Right renal cortex interstitium (tissue), 3 donors: ENCODE measurements at regions not wholly inside any gene's neighbourhood (a gene's known extent, or its start where the extent isn't known, plus 50 kb on each side); places are given as distances from the start of the nearest gene placed in this dataset.
"Not testable (repeated sequence)": the region's sequence is repeated elsewhere in the genome, so short reads cannot be mapped to it uniquely, and the experiment has no call there.

Experiments used
- DNase-seq, 3 donors: peaks; one replicate each; pipeline ENCODE4 v3.0.0-alpha.2; 2013; ENCODE audit warnings: low read depth in 3 of 3, low spot score in 2 of 3

DNA sequence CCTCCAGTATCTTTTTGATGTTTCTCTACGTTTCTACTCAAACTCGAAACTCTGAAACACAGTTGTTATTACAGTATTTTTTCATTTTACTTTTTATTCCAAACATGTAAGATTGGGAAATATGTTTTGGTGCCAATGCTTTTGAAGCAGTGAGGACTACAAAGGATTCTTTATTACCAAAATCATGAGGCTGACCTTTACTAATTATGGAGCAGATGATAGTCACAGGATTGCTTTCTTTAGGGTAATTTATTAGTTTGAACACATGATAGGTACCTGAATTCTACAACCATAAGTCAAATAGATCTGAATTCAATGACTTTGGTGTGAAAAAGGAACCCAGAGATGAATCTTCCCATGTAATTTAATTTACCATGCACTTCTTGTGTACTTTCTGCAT is 2015.1 kb upstream of the C9orf72 start:
- DNase-seq: no peak

DNA sequence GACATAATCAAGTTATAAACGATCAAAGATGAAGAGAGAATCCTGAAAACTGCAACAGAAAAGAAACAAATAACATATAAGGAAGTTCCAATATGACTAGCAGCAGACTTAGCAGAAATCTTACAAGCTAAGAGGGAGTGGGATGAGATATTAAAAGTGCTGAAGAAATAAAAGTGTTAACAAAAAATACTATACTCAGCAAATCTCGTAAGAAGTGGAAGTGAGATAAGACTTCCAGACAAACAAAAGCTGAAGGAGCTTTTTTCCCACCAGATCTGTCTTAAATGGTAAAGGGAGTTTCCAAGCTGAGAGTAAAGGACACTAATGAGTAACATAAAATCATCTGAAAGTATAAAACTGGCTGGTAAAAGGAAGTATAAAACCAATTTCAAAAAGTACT is 2036.0 kb upstream of the C9orf72 start:
- DNase-seq: no peak

DNA sequence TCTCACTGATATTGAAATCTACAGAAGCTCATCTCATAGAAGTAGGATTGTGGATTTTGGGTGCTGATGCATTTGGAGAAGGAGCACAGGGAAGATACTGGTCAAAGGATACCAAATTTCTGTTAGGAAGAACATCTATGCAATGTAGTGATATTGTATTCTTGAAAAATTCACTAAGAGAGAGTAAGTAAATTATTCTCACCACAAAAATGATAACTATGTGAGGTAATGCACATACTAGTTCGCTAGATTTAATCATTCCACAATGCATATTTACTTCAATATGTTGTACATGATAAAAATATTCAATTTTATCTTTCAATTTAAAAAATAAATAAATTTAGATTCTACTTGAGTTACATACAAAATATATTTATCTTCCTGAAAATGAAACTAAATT is 2040.5 kb upstream of the C9orf72 start:
- no peak for DNase-seq

DNA sequence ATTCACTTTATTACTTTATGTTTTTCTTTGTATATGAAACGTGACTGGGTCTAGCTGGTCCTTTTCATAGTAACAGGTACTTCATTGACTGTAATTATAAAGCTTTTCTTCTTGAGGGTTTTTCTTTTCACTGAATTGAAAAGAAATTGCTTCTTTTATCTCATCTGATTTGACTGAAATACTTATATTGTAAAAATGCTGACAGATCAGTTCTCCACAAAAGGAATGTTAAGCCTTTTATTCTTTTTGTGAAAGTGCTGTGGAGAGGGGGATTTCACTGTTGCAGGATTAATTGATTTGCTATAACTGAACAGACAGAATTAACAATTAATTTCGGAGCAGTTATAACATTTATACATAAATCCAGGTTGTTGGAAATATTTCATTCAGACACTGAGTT is 2043.6 kb upstream of the C9orf72 start:
- no peak for DNase-seq

DNA sequence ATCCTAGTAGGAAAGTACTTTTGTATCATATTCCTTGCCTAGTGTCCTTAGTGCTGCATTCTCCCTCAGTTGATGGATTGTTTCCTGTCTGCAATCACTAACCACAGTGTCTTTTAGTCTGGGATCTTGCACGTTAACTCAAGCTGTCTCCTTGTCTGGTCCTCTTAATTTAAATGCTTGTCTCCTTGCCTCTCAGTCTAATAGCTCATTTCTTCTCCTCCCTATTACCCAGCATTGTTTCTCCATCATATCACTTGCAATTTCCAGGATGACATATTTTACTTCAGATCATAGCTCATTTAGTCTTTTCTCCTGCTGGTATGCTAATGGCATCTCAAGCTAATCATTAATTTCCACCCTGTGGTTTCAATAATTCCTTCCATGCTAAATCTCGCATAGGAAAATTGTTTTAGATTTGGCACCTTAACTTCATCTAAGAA is 2052.0 kb upstream of the C9orf72 start:
- DNase-seq: no peak

DNA sequence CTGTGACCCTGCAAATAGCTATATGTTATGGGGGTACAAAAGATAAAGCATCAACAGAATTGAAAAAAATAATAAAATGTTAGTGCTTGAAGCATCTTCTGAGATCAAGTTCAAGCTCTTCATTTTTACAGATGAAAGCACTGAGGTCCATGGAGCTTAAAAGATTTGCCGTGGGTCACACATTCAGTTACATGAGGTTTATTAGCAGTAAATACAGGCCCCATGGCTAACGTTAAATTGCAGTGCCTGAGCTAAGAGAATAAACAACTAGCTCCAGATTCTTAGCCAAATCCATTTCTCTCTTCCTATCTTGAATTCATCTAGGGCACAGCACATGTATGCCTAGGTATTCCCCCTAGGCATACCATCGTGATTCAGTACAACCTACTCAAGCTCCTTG is 2052.7 kb upstream of the C9orf72 start:
- no peak for DNase-seq

DNA sequence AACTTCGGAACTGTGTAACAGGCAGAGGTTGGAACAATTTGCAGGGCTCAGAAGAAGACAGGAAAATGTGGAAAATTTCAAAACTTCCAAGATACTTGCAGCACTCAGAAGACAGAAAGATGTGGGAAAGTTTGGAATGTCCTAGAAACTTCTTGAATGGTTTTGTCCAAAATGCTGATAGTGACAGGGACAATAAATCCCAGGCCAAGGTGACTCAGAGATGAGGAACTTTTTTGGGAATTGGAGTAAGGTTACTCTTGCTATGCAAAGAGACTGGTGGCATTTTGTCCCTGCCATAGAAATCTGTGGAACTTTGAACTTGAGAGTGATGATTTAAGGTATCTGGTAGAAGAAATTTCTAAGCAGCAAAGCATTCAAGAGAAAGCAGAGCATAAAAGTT is 2055.6 kb upstream of the C9orf72 start:
- DNase-seq: not testable (repeated sequence)

DNA sequence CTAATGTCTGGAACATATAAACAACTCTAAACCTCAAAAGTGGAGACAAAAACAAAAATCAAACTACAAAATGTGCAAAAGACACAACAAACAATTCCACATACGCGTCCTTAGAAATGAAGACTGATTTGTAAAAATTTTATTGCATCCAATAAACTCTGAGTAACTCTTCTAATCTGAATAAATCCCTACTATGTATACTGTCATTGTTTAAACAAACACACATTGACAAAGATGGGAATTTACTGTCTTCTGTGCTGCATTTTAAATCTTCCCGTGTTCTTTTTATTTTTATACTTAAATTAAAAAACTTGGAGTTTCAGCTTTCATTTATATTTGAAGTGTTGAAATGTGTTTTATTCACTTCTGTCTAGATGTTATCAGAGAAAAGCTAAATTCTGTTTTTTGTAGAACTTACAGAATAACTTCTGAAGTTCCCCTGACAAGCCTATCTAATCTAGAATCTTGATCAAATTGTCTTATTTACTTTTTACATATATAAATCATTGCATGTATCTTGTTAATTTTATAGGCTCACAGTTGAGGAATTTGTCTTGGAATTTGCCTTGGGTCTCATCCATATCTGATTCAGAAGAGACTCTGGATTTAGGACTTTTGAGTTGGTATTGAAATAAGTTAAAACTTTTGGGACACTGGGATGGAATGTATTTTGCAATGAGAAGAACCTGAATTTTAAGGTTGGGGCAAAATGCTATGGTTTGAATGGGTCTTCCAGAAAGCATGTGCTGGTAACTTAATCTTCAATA is 2064.4 kb upstream of the C9orf72 start:
- no peak for DNase-seq

DNA sequence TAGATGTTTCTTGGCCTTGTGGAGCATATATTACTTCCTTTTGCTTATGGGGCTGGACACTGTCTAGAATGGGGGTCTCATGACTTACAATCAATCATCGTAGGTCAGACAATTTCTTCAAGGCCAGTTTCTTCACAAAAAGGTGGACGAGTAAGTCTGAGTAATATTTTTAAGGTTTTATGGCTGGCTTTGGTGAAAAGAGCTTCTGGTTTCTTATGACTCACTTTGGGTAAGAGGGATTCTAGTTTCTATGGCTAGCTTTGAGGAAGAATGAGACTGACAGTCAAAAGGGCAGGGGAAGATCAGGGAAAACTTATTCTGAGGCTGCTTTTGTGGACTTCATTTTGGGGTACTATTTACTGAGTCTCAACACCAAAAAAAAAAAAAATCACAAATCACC is 2067.2 kb upstream of the C9orf72 start:
- DNase-seq: no peak

DNA sequence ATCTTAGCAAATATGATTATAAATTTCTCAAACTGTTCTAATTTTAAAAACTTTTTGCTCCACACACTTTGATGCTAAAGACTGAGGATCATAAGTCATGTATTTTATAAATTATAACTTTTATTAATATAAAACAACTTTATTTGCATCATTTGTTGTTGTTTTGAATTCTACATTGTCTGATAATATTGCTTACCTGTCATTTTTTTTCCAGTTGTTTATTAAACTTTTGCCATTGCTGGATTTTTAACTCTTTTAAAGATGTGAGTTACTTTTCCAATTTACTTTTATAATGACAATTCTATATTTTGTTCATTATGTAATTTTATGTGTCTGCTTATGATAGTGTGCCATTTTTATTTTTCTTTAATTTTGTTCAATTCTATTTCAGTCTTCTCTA is 2071.2 kb upstream of the C9orf72 start:
- DNase-seq: no peak

DNA sequence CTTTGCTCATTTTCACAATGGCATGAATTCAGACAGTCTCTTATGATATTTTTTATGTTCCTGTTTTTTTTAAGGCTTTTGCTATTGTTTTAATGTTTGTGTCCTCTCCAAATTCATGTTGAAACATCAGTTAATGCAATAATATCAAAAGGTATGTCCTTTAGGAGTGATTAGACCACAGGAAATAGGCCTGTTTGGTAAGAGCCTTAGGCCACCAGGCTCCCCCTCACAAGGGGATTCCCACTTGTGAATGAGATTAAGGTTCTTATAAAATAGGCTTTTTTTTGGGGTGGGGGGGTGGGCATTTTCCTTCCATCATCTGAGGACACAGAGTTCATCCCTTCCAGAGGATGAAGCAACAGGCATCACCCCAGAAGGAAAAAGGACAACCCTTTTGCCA is 2074.2 kb upstream of the C9orf72 start:
- DNase-seq: no peak

DNA sequence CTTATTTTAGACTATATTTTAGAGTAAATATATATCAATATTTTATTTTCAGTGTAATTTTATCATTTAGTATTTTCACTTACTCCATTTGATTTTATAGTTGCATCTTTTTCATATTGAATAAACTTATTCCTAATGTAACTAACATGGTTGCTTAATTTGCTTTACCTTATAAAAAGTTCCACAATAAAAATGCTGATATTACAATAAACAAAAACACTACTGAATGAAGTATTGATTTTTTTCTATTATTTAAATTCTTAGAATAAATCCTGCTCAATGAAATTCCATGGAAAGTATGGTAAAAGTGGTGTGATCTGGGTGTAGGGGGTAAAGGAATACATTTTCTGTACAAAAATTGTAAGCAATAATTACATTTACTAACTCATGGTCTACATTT is 2074.9 kb upstream of the C9orf72 start:
- no peak for DNase-seq

DNA sequence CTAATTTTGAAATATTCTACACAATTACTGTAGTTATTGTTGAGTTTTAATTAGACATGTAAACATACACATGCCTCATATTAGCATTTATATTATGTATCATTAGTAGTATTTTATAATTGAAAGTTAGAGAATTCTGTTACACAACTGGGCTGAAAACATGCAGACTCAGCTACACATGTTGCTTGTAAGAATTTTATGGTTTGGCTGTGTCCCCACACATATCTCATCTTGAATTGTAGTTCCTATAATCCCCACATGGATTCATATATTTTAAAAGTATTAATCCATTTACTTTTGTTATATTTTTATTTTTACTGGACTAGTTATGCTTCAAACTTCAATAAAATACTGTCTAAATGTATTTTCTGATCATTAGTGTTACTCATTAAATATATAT is 2075.3 kb upstream of the C9orf72 start:
- DNase-seq: no peak

DNA sequence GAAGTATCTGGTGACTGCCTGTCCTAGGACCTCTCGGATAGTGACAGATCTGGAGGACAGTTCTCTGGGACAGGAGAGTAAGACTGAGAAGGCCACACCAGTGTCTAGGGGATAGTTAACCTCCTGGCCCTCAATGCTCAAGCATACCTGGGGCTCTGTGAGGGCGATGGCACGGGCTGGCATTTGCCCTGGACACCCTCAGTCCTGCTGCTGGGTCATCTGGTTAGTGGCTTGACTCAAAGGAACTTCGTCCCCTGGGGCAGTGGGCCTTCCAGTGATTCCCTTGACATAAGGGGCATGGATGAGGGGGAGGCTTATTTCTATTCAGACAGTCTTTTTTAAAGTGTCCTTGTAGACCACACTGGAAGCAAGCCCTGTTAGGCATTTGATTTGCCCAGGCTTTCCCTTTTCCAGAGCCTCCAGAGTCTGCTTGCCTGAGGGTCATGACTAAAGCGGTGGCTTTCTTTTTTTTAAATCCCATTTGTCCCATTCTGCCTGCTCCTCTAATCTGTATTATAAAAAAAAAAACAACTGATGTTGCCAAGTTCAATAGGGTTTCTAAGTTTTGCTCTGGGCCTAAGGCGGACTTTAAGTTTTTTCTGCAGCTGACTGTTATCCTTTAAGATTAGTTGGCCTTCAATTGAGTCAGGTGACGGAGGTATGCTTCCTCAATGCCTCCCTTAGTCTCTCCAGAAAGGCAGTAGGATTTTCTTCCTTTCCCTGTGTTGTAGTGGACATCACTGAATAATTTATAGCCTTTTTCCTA is 2083.5 kb upstream of the C9orf72 start:
- DNase-seq: no peak

DNA sequence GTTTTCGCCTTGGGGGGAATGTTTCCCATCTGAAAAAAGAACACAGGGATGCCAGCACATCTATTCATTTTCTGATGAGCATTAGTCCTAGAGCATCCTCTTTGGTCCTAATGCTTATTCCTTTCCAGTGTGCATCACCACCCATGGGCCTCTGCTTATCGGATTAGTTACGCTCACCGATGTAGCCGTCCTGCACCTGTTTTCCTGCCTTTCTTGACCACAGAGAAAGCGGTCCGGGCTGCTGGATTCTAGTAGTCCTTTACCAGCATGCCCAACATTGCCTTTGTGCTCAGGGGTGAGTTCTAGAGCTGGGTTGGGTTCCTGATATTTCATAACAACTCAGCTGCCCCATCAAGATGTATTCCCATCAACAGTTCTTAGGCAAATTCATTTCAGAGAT is 2084.5 kb upstream of the C9orf72 start:
- DNase-seq: no peak

DNA sequence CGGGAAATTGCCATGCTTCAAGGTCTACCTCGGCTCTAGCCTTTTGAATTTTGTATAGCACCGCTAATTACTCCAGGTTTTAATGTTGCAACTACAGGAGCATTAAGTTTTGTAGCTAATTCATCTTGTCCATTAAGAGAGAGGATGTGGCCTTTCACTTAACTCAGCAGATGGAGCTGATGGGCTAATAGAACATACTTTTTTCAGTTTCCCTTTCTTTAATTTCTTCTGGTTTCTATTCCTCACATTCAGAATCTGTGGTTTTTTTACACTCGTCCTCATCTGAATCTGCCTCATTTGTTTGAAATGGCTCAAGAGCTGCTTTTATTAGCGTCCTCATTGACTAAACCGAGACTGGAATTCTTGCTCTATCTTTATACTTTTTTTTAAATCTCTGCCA is 2085.7 kb upstream of the C9orf72 start:
- DNase-seq: no peak

DNA sequence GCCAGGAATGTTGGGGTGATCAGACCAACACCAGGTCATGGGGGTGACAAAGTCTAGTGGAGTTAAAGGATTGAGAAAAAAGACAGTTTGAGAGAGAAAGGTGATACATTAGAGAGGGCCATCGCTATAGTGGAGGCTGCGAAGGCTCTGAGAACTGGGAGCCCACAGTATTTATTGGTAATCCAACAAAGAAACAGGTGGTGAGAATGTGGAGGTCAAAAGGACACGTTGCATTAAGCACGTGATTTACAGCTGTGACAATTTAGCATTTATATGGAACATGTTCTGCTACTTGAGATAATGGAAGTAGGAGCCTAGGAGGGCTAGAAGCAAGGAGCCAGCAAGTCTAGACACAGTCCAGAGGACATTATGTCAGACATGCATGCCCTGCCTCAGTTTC is 2086.5 kb upstream of the C9orf72 start:
- DNase-seq: no peak

DNA sequence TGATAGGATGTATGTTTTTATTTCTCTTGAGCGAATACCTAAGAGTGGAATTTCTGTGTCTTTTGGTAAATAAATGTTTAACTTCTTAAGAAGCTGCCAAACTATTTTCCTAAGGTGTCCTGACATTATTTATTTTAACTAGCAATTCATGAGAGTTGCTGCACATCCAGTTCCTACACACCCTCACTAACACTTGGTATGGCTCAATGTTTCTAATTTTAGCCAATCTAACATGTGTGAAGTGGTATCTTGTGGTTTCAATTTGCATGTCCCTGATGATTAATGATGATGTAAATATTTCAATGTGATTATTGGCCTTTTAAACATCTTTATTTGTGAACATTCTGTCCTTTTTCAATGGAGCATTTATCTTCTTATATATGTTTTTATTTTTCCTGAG is 2095.5 kb upstream of the C9orf72 start:
- no peak for DNase-seq

DNA sequence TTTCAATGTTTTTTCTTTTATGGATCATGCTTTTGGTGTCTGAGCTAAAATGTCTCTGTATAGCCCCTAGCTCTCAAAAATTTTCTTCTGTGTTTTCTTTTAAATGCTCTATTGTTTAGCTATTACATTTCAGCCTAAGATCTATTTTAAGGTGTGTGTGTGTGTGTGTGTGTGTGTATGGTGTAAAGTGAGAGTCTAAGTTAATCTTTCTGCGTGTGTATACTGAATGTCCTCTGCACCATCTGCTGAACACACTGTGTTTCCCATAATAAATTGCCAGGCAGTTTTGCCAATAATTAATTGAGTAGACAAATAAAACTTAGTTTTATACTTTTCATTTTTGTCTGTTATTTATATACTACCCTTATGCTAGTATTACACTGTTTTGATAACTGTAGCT is 2096.3 kb upstream of the C9orf72 start:
- DNase-seq: no peak

DNA sequence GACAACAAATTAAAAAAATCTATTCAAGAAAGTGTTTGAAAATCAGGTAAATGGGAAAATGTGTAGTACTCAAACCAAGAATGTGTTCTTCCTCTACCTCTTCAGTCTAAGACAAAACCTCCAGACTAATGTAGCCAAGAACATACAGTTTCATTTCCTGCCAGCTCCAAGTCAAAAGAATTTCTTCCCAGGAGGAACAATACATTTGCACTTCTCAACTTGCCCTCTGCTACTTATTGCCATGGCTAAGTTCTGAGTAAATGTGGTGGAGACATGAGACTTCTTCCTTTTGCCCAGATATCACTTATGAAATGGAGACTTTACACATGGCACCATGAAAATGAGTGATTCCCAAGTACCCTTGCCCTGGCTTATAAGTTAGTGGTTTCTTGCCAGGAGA is 2112.2 kb upstream of the C9orf72 start:
- DNase-seq: no peak

DNA sequence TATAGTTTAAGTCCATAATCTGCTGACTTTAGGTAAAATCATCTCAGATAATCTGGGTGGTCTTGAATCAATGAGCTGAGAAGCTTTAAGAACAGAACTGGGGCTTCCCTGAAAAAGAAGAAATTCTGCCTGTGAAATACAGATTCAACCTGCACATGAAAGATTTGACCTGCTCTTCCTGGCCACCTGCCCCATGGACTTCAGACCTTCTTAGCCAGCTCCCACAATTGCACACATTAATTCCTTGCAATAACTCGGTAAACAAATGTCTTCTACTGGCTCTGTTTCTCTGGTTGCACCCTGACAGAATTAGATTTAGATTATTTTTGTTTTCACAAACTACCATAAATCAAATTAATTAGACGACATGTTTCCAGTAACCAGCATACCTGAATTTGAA is 2117.9 kb upstream of the C9orf72 start:
- DNase-seq: no peak

DNA sequence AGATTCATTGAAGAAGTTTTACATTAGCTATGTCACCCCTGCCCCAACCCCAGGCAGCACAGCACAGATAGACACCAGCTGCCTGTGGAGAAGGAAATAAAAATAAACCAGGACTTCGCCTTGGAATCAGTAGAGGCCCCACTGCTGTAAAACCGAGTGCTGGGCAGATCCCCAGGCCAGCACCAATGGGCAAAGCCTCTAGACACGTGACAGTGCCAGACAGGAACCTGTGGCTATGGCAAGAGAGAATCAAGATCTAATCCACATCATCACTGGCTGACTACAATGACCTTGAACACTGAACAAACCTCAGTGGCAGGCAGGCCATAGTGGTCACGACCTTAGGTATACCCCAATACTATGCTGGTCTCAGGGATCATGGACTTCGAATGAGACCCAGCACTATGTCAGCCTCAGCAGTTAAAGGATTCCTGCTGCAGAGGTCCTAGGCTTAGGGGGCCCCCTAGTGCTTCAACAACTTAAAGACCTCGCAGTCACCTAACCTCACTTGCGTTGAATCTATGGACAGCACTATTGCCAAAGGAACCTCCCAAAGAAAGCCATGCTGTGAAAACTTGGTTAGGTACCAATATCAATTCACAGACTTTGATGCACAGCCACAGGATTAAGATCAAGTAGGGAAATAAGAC is 2118.6 kb upstream of the C9orf72 start:
- no peak for DNase-seq
